ENCODE measurements at regions not wholly inside any gene's neighbourhood (a gene's known extent, or its start where the extent isn't known, plus 50 kb on each side); places are given as distances from the start of the nearest gene placed in this dataset.

DNA sequence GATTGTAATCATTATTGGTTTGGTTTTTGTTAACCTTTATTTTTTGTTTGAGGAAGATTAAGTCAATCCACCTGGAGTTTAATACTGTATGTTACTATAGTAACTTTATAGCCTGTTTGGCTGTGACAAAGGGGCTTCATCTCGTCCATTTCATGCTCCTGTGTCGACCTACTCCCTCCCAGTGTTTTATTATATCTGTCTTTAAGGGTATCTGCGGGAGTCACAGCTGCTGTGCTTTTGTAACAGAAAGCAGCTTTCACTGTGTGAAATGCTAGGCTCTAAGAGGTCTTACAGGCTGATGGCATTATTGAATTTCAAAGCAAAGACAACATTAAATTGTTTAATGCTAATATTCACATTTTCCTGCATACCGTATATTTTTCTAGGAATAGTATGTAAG is 698.0 kb upstream of the POU3F2 start:
- TF ChIP-seq CTCF (IDR thresholded peaks at IDR 0.05 in 2 of 3, conservative IDR thresholded peaks at IDR 0.05 in 1 of 3; ENCODE audit: control insufficient read depth in 2 of 3, extremely low read depth in 1 of 3, insufficient read depth in 1 of 3, low read depth in 3 of 3, low read length in 3 of 3): no peak
- TF ChIP-seq EGR1 (IDR thresholded peaks at IDR 0.05; ENCODE audit: borderline replicate concordance in 1 of 2, low read depth in 2 of 2, low read length in 2 of 2): no peak
- no peak for TF ChIP-seq BHLHE40 (IDR thresholded peaks at IDR 0.05; ENCODE audit: borderline replicate concordance in 1 of 2, low read depth in 2 of 2, low read length in 1 of 2)
- TF ChIP-seq SMAD1 (IDR thresholded peaks at IDR 0.05; ENCODE audit: low read depth, partially characterized antibody): no peak
- no peak for TF ChIP-seq SIX5 (IDR thresholded peaks at IDR 0.05; ENCODE audit: low read depth, low read length, severe bottlenecking)
- TF ChIP-seq RB1 (IDR thresholded peaks at IDR 0.05; ENCODE audit: borderline replicate concordance): no peak
- no peak for TF ChIP-seq POLR2A (IDR thresholded peaks at IDR 0.05; ENCODE audit: low read depth, low read length)
- TF ChIP-seq, protein P1, sequence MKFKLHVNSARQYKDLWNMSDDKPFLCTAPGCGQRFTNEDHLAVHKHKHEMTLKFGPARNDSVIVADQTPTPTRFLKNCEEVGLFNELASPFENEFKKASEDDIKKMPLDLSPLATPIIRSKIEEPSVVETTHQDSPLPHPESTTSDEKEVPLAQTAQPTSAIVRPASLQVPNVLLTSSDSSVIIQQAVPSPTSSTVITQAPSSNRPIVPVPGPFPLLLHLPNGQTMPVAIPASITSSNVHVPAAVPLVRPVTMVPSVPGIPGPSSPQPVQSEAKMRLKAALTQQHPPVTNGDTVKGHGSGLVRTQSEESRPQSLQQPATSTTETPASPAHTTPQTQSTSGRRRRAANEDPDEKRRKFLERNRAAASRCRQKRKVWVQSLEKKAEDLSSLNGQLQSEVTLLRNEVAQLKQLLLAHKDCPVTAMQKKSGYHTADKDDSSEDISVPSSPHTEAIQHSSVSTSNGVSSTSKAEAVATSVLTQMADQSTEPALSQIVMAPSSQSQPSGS (IDR thresholded peaks at IDR 0.05; ENCODE audit: low read length): no peak
- TF ChIP-seq SRF (IDR thresholded peaks at IDR 0.05; ENCODE audit: low read depth in 2 of 2, low read length in 2 of 2): no peak
- TF ChIP-seq RCOR1 (conservative IDR thresholded peaks at IDR 0.05; ENCODE audit: low read depth, low read length): no peak
- TF ChIP-seq TCF7 (IDR thresholded peaks at IDR 0.05; ENCODE audit: borderline replicate concordance): no peak
- TF ChIP-seq, protein P2, sequence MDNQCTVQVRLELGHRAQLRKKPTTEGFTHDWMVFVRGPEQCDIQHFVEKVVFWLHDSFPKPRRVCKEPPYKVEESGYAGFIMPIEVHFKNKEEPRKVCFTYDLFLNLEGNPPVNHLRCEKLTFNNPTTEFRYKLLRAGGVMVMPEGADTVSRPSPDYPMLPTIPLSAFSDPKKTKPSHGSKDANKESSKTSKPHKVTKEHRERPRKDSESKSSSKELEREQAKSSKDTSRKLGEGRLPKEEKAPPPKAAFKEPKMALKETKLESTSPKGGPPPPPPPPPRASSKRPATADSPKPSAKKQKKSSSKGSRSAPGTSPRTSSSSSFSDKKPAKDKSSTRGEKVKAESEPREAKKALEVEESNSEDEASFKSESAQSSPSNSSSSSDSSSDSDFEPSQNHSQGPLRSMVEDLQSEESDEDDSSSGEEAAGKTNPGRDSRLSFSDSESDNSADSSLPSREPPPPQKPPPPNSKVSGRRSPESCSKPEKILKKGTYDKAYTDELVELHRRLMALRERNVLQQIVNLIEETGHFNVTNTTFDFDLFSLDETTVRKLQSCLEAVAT (IDR thresholded peaks at IDR 0.05): no peak
- TF ChIP-seq ESRRA (IDR thresholded peaks at IDR 0.05; ENCODE audit: low read length): no peak
- TF ChIP-seq ZSCAN29 (IDR thresholded peaks at IDR 0.05): no peak

All from GM12878 (cell line).